NT2/D1 (cell line): ENCODE measurements at regions not wholly inside any gene's neighbourhood (a gene's known extent, or its start where the extent isn't known, plus 50 kb on each side); places are given as distances from the start of the nearest gene placed in this dataset.

Experiments
- SUZ12 ChIP-seq: IDR thresholded peaks from 2 replicates; pipeline ENCODE4 v1.6.1; 2011; ENCODE audit not compliant: insufficient read length, insufficient read depth; ENCODE audit errors: extremely low read depth
- YY1 ChIP-seq: IDR thresholded peaks from 2 replicates; pipeline ENCODE4 v1.6.1; 2011; ENCODE audit not compliant: insufficient read length, insufficient read depth
- ZNF274 ChIP-seq: IDR thresholded peaks from 2 replicates; pipeline ENCODE4 v1.6.1; 2011; ENCODE audit warnings: mild to moderate bottlenecking, low read depth, low read length

DNA sequence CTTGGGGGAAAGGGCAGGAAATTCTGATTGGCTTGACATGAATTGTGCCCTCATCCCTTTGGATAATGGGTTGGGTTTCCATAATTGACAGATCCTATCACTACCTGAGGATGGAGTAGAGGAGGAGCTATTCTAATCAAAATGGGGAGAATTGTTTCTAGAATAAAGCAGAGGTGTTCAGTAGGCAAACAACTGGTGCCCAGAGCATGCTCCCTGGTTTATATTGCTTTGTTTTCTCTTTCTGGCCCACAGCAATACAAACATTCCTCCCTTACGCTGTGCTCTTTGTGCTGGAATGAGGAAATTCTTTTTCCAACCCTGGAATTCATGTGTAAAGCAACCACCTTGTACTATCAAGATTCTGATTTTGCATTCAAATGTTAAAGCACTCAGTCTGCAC, 147.4 kb downstream of the RASSF9 start:
- TF ChIP-seq SUZ12 (no peak), ZNF274 (no peak), YY1 (no peak)
